HCT116 (cell line): ENCODE measurements at regions not wholly inside any gene's neighbourhood (a gene's known extent, or its start where the extent isn't known, plus 50 kb on each side); places are given as distances from the start of the nearest gene placed in this dataset.

ENCODE experiments used
- ATAC-seq: fragments of 200-7000 bp; cut with Tn5 transposase; 2 replicates; pipeline ENCODE4 v1.9.1; 2020; ENCODE audit warnings: mild to moderate bottlenecking, moderate library complexity
- BruUV-seq: library from RNA; stranded (reverse); fragments of 400-500 nt; replicated peaks from 2 replicates; lab custom pipeline; 2021; lab: Mats Ljungman, UMichigan
- CTCF ChIA-PET: fragments of 300-600 bp; sonication (Branson Sonifier 250); formaldehyde crosslinking; loops from one replicate; lab custom pipeline; 2021; ENCODE audit warnings: antibody characterized with exemption; lab: Charles Lee
- POLR2A ChIA-PET: fragments of 300-600, 350-600 bp; sonication (Branson Sonifier 250); formaldehyde crosslinking; loops from one replicate; lab custom pipeline; 2021; ENCODE audit warnings: antibody characterized with exemption; lab: Charles Lee
- RAD21 ChIA-PET, 2 experiments: fragments of 300-600 bp; sonication (Branson Sonifier 250); formaldehyde crosslinking; loops; one replicate each; lab custom pipeline; 2023; ENCODE audit warnings: low total read pairs in 2 of 2; ENCODE audit not compliant: uncharacterized antibody in 2 of 2, unreplicated experiment in 2 of 2, low non-redundant PET in 1 of 2; lab: Charles Lee
- DNase-seq: peaks from one replicate; pipeline ENCODE4 v3.0.0-alpha.2; 2010; ENCODE audit warnings: low read depth, low spot score
- H2AFZ ChIP-seq: fragments of 200-600 bp; shearing (Covaris generic), sonication (generic); 2 replicates; pipeline ENCODE4 v1.6.1; 2017; ENCODE audit warnings: low read depth, mixed run types, mixed read lengths, antibody characterized with exemption, low read length; ENCODE audit not compliant: poor library complexity, severe bottlenecking
- H3K27ac ChIP-seq: 2 replicates; pipeline ENCODE4 v1.5.1; 2012; ENCODE audit warnings: low read depth, low read length
- H3K27me3 ChIP-seq: fragments of 200-600 bp; sonication (generic); 2 replicates; pipeline ENCODE4 v1.6.1; 2016; ENCODE audit warnings: mixed run types, low read length, mixed read lengths; ENCODE audit not compliant: insufficient read depth
- H3K36me3 ChIP-seq, 2 experiments: fragments of 200-500 bp in 1 of 2; fragments of 200-600 bp in 1 of 2; sonication (Bioruptor generic) in 1 of 2; sonication (generic) in 1 of 2; 2 replicates each; pipeline versions ENCODE4 v1.5.1 to v1.6.1; 2014 to 2016; ENCODE audit warnings: low read length in 2 of 2, inconsistent platforms in 1 of 2, mixed read lengths in 1 of 2, mixed run types in 1 of 2; ENCODE audit not compliant: insufficient read depth in 2 of 2, control insufficient read depth in 1 of 2
- H3K4me1 ChIP-seq, 2 experiments: fragments of 200-600 bp in 1 of 2; sonication (generic) in 1 of 2; 2 replicates each; pipeline versions ENCODE4 v1.5.1 to v1.6.1; 2012 to 2017; ENCODE audit warnings: low read length in 2 of 2, inconsistent platforms in 1 of 2, mild to moderate bottlenecking in 1 of 2, mixed read lengths in 1 of 2, mixed run types in 1 of 2, moderate library complexity in 1 of 2; ENCODE audit not compliant: insufficient read depth in 2 of 2, control insufficient read depth in 1 of 2
- H3K4me2 ChIP-seq: fragments of 200-600 bp; sonication (generic); 2 replicates; pipeline ENCODE4 v1.6.1; 2017; ENCODE audit warnings: mixed run types, low read length, mixed read lengths
- H3K4me3 ChIP-seq, 2 experiments: fragments of 200-600 bp in 1 of 2; sonication (generic) in 1 of 2; replicated peaks in 1 of 2; 2 replicates each; pipeline ENCODE4 v1.5.1; 2011 to 2016; ENCODE audit warnings: low read length in 2 of 2, control low read depth in 1 of 2, low read depth in 1 of 2, mild to moderate bottlenecking in 1 of 2, mixed read lengths in 1 of 2, mixed run types in 1 of 2
- H3K79me2 ChIP-seq: fragments of 200-600 bp; sonication (generic); 2 replicates; pipeline ENCODE4 v1.6.1; 2017; ENCODE audit warnings: mild to moderate bottlenecking, mixed run types, low read length, moderate library complexity, mixed read lengths; ENCODE audit not compliant: insufficient read depth
- H3K9ac ChIP-seq: fragments of 200-600 bp; sonication (generic); 2 replicates; pipeline ENCODE4 v1.6.1; 2016; ENCODE audit warnings: low read length, mixed read lengths
- H3K9me2 ChIP-seq: fragments of 200-600 bp; sonication (generic), shearing (Covaris generic); 2 replicates; pipeline ENCODE4 v1.6.1; 2017; ENCODE audit warnings: mixed run types, mild to moderate bottlenecking, moderate library complexity; ENCODE audit not compliant: insufficient read depth
- H3K9me3 ChIP-seq, 2 experiments: fragments of 200-500 bp in 1 of 2; fragments of 200-600 bp in 1 of 2; sonication (Bioruptor generic) in 1 of 2; sonication (generic) in 1 of 2; 2 replicates each; pipeline ENCODE4 v1.6.1; 2014 to 2017; ENCODE audit warnings: low read length in 2 of 2, mixed read lengths in 2 of 2, inconsistent platforms in 1 of 2, low read depth in 1 of 2, mild to moderate bottlenecking in 1 of 2, mixed run types in 1 of 2, moderate library complexity in 1 of 2; ENCODE audit not compliant: control insufficient read depth in 1 of 2, insufficient read depth in 1 of 2
- H4K20me1 ChIP-seq: fragments of 200-600 bp; sonication (generic), shearing (Covaris generic); 2 replicates; pipeline ENCODE4 v1.6.1; 2017; ENCODE audit warnings: mixed run types, mild to moderate bottlenecking, moderate library complexity; ENCODE audit not compliant: insufficient read depth
- CBX3 ChIP-seq: IDR thresholded peaks from 2 replicates; pipeline ENCODE4 v1.6.1; 2012; ENCODE audit warnings: low read depth
- ELF1 ChIP-seq: IDR thresholded peaks from 2 replicates; pipeline ENCODE4 v1.6.1; 2012; ENCODE audit warnings: low read depth, borderline replicate concordance
- JUND ChIP-seq: IDR thresholded peaks from 2 replicates; pipeline ENCODE4 v1.6.1; 2012
- POLR2A ChIP-seq: IDR thresholded peaks from 2 replicates; pipeline ENCODE4 v1.7.0; 2011; ENCODE audit warnings: borderline replicate concordance; ENCODE audit not compliant: insufficient read depth, insufficient read length; ENCODE audit errors: extremely low read depth
- POLR2AphosphoS5 ChIP-seq: IDR thresholded peaks from 2 replicates; pipeline ENCODE4 v1.6.1; 2011; ENCODE audit warnings: mild to moderate bottlenecking, low read depth, low read length, moderate library complexity
- RAD21 ChIP-seq: IDR thresholded peaks from 2 replicates; pipeline ENCODE4 v1.6.1; 2012; ENCODE audit warnings: low read depth, mild to moderate bottlenecking
- SRF ChIP-seq: IDR thresholded peaks from 2 replicates; pipeline ENCODE4 v1.6.1; 2012; ENCODE audit warnings: low read depth
- TCF7L2 ChIP-seq: IDR thresholded peaks from 2 replicates; pipeline ENCODE4 v1.7.0; 2011; ENCODE audit warnings: borderline replicate concordance, inconsistent platforms; ENCODE audit not compliant: insufficient read depth, insufficient read length; ENCODE audit errors: extremely low read depth
- ZNF274 ChIP-seq: fragments of 200-500 bp; sonication (Bioruptor generic); IDR thresholded peaks from 2 replicates; pipeline ENCODE4 v1.6.1; 2014; ENCODE audit warnings: mild to moderate bottlenecking, low read depth, low read length, inconsistent platforms
- intact Hi-C: fragments of 100-400 bp; cut with micrococcal nuclease; formaldehyde crosslinking; loops from 2 replicates; pipeline ENCODE4 v1.10.0; 2022
- TF ChIP-seq, protein P1 (sequence below), 3 experiments: fragments of 200-600 bp in 1 of 3; sonication (generic) in 1 of 3; IDR thresholded peaks in 2 of 3; conservative IDR thresholded peaks in 1 of 3; 2 replicates each; pipeline ENCODE4 v1.5.1; 2012 to 2017; ENCODE audit warnings: low read depth in 2 of 3, low read length in 2 of 3, antibody characterized with exemption in 1 of 3, borderline replicate concordance in 1 of 3, control low read depth in 1 of 3, mild to moderate bottlenecking in 1 of 3, mixed read lengths in 1 of 3, mixed run types in 1 of 3, moderate library complexity in 1 of 3; ENCODE audit not compliant: insufficient read depth in 1 of 3
- TF ChIP-seq, protein P2 (sequence below): IDR thresholded peaks from 2 replicates; pipeline ENCODE4 v1.6.1; 2012; ENCODE audit warnings: low read depth
- TF ChIP-seq, protein P3 (sequence below): IDR thresholded peaks from 2 replicates; pipeline ENCODE4 v1.6.1; 2012
- TF ChIP-seq, protein P4 (sequence below): IDR thresholded peaks from 2 replicates; pipeline ENCODE4 v1.6.1; 2012
- TF ChIP-seq, protein P5 (sequence below): IDR thresholded peaks from 2 replicates; pipeline ENCODE4 v1.6.1; 2011; ENCODE audit warnings: mild to moderate bottlenecking, low read length, moderate library complexity; ENCODE audit not compliant: insufficient replicate concordance; ENCODE audit errors: extremely low read depth

DNA sequence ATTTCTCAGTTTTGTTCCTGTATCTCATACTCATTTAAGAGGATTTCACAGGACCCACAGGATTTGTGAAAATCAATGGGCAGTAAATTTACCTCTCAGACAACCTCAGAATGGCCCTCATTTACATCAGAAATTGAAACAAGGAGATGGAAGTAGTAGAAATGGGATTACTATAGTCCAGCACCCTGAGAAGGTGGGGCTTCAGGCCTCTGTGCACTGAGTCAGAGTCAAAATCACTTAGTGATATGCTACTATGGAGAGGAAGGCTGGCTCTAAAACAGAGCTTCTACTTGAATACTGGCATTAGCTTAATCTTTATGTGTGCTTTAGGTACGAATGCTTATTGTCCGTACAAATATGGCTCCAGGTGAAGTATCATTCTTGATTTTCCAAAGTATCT lies 159.3 kb downstream of the CEP120 start:
- ChIA-PET RAD21 (no interaction called here), CTCF (no interaction called here), POLR2A (no interaction called here)
- DNase-seq, result no peak
- no peak overlapping the region for H3K4me2 ChIP-seq
- no peak for ATAC-seq
- H3K4me3 ChIP-seq, result no peak overlapping the region
- no peak overlapping the region for H3K9ac ChIP-seq
- no peak overlapping the region for H2AFZ ChIP-seq
- no peaks in the 10 kb centered on the region for H3K9me2 ChIP-seq
- H3K27me3 ChIP-seq, result no peaks in the 10 kb centered on the region
- BruUV-seq, result no TSS peak
- intact Hi-C loops, result no loop called here
- H3K4me1 ChIP-seq, result no peaks in the 10 kb centered on the region
- no peaks in the 10 kb centered on the region for H3K36me3 ChIP-seq
- no peaks in the 10 kb centered on the region for H3K9me3 ChIP-seq
- H3K79me2 ChIP-seq, result no peaks in the 10 kb centered on the region
- TF ChIP-seq ZNF274 (no peak), JUND (no peak), RAD21 (no peak), POLR2A (no peak), TCF7L2 (no peak), POLR2AphosphoS5 (no peak), ELF1 (no peak), CBX3 (no peak), SRF (no peak)
- TF ChIP-seq, protein P1, sequence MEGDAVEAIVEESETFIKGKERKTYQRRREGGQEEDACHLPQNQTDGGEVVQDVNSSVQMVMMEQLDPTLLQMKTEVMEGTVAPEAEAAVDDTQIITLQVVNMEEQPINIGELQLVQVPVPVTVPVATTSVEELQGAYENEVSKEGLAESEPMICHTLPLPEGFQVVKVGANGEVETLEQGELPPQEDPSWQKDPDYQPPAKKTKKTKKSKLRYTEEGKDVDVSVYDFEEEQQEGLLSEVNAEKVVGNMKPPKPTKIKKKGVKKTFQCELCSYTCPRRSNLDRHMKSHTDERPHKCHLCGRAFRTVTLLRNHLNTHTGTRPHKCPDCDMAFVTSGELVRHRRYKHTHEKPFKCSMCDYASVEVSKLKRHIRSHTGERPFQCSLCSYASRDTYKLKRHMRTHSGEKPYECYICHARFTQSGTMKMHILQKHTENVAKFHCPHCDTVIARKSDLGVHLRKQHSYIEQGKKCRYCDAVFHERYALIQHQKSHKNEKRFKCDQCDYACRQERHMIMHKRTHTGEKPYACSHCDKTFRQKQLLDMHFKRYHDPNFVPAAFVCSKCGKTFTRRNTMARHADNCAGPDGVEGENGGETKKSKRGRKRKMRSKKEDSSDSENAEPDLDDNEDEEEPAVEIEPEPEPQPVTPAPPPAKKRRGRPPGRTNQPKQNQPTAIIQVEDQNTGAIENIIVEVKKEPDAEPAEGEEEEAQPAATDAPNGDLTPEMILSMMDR (IDR thresholded peaks at IDR 0.05 in 2 of 3, conservative IDR thresholded peaks at IDR 0.05 in 1 of 3; ENCODE audit: borderline replicate concordance in 1 of 3, insufficient read depth in 1 of 3, low read depth in 2 of 3, low read length in 2 of 3), result no peak
- TF ChIP-seq, protein P2, sequence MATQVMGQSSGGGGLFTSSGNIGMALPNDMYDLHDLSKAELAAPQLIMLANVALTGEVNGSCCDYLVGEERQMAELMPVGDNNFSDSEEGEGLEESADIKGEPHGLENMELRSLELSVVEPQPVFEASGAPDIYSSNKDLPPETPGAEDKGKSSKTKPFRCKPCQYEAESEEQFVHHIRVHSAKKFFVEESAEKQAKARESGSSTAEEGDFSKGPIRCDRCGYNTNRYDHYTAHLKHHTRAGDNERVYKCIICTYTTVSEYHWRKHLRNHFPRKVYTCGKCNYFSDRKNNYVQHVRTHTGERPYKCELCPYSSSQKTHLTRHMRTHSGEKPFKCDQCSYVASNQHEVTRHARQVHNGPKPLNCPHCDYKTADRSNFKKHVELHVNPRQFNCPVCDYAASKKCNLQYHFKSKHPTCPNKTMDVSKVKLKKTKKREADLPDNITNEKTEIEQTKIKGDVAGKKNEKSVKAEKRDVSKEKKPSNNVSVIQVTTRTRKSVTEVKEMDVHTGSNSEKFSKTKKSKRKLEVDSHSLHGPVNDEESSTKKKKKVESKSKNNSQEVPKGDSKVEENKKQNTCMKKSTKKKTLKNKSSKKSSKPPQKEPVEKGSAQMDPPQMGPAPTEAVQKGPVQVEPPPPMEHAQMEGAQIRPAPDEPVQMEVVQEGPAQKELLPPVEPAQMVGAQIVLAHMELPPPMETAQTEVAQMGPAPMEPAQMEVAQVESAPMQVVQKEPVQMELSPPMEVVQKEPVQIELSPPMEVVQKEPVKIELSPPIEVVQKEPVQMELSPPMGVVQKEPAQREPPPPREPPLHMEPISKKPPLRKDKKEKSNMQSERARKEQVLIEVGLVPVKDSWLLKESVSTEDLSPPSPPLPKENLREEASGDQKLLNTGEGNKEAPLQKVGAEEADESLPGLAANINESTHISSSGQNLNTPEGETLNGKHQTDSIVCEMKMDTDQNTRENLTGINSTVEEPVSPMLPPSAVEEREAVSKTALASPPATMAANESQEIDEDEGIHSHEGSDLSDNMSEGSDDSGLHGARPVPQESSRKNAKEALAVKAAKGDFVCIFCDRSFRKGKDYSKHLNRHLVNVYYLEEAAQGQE, result no peak
- TF ChIP-seq, protein P3, sequence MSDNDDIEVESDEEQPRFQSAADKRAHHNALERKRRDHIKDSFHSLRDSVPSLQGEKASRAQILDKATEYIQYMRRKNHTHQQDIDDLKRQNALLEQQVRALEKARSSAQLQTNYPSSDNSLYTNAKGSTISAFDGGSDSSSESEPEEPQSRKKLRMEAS, result no peak
- TF ChIP-seq, protein P4, sequence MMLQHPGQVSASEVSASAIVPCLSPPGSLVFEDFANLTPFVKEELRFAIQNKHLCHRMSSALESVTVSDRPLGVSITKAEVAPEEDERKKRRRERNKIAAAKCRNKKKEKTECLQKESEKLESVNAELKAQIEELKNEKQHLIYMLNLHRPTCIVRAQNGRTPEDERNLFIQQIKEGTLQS, result no peak
- TF ChIP-seq, protein P5, sequence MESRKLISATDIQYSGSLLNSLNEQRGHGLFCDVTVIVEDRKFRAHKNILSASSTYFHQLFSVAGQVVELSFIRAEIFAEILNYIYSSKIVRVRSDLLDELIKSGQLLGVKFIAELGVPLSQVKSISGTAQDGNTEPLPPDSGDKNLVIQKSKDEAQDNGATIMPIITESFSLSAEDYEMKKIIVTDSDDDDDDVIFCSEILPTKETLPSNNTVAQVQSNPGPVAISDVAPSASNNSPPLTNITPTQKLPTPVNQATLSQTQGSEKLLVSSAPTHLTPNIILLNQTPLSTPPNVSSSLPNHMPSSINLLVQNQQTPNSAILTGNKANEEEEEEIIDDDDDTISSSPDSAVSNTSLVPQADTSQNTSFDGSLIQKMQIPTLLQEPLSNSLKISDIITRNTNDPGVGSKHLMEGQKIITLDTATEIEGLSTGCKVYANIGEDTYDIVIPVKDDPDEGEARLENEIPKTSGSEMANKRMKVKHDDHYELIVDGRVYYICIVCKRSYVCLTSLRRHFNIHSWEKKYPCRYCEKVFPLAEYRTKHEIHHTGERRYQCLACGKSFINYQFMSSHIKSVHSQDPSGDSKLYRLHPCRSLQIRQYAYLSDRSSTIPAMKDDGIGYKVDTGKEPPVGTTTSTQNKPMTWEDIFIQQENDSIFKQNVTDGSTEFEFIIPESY, result no peak
- H3K27ac ChIP-seq, result no peak overlapping the region
- no peaks in the 10 kb centered on the region for H4K20me1 ChIP-seq
